Left ventricle myocardium superior (tissue), 1 donor: ENCODE measurements at regions not wholly inside any gene's neighbourhood (a gene's known extent, or its start where the extent isn't known, plus 50 kb on each side); places are given as distances from the start of the nearest gene placed in this dataset.
A peak's percentile ranks its signal among the peaks of the same experiment; 100 is the strongest.
"Not testable (repeated sequence)": the region's sequence is repeated elsewhere in the genome, so short reads cannot be mapped to it uniquely, and the experiment has no call there.

Source experiments
- ATAC-seq: fragments of 200-7000 bp; cut with Tn5 transposase; one replicate; pipeline ENCODE4 v1.9.1; 2020; ENCODE audit warnings: mild to moderate bottlenecking, moderate library complexity
- DNase-seq: peaks from one replicate; pipeline ENCODE4 v3.0.0-alpha.2; 2020
- intact Hi-C: fragments of 100-400 bp; cut with micrococcal nuclease; formaldehyde crosslinking; loops from one replicate; pipeline ENCODE4 v1.11.0; 2022
- donor health status: DM: no; HTN: yes; CAD: no; lungs with severe emphysema.

- DNase-seq (no peak), ATAC-seq (no peak)
- intact Hi-C loops = no loop called here
These were observed 182.5 kb upstream of the C11orf58 start for GRCh38 chr11:16555956-16556355.

- DNase-seq = no peak
- intact Hi-C loops = no loop called here
- no peak for ATAC-seq
These were observed 184.1 kb upstream of the C11orf58 start for GRCh38 chr11:16554361-16554760.

- intact Hi-C loops = no loop called here
- ATAC-seq (no peak), DNase-seq (no peak)
These were observed 190.6 kb upstream of the C11orf58 start for GRCh38 chr11:16547879-16548278.

- ATAC-seq = no peak
- DNase-seq = no peak
- intact Hi-C loops = no loop called here
These were observed 187.3 kb upstream of the SOX6 start for GRCh38 chr11:16543642-16544041.

- DNase-seq (no peak), ATAC-seq (no peak)
- intact Hi-C loops = no loop called here
These were observed 186.0 kb upstream of the SOX6 start for GRCh38 chr11:16542353-16542752.

GRCh38 chr11:16536513-16536912 lies 180.2 kb upstream of the SOX6 start:
- ATAC-seq (no peak), DNase-seq (no peak)
- intact Hi-C loops = no loop called here

GRCh38 chr11:16528639-16529038 lies 172.3 kb upstream of the SOX6 start:
- intact Hi-C loops = no loop called here
- peak; percentile 37 for ATAC-seq
- no peak for DNase-seq

GRCh38 chr11:16527525-16528246 lies 171.3 kb upstream of the SOX6 start:
- ATAC-seq = peak; percentile 72
- no peak for DNase-seq
- intact Hi-C loops = no loop called here

- intact Hi-C loops = no loop called here
- no peak for ATAC-seq
- no peak for DNase-seq
These were observed 170.6 kb upstream of the SOX6 start for GRCh38 chr11:16526947-16527346.

- intact Hi-C loops, DNase-seq, ATAC-seq: not testable (repeated sequence)
These were observed 164.4 kb upstream of the SOX6 start for GRCh38 chr11:16520713-16521112.

- intact Hi-C loops = no loop called here
- no peak for DNase-seq
- ATAC-seq = no peak
These were observed 156.5 kb upstream of the SOX6 start for GRCh38 chr11:16512899-16513241.

- DNase-seq (no peak), ATAC-seq (no peak)
- intact Hi-C loops = no loop called here
These were observed 156.0 kb upstream of the SOX6 start for GRCh38 chr11:16512198-16512898.

GRCh38 chr11:16511116-16512114 lies 155.1 kb upstream of the SOX6 start:
- DNase-seq (no peak), ATAC-seq (peak; percentile 28)
- intact Hi-C loops = no loop called here

- no peak for ATAC-seq
- no peak for DNase-seq
- intact Hi-C loops = no loop called here
These were observed 149.1 kb upstream of the SOX6 start for GRCh38 chr11:16505481-16505880.

GRCh38 chr11:16503891-16504290 lies 147.5 kb upstream of the SOX6 start:
- DNase-seq, intact Hi-C loops, ATAC-seq: not testable (repeated sequence)

GRCh38 chr11:16494918-16495691 lies 138.8 kb upstream of the SOX6 start:
- intact Hi-C loops = no loop called here
- no peak for DNase-seq
- peak; percentile 55 for ATAC-seq

- intact Hi-C loops = no loop called here
- DNase-seq = no peak
- ATAC-seq = no peak
These were observed 128.1 kb upstream of the SOX6 start for GRCh38 chr11:16484434-16484833.

- no peak for ATAC-seq
- DNase-seq = no peak
- intact Hi-C loops = no loop called here
These were observed 118.3 kb upstream of the SOX6 start for GRCh38 chr11:16474659-16475058.

GRCh38 chr11:16469968-16470367 lies 113.6 kb upstream of the SOX6 start:
- intact Hi-C loops = no loop called here
- no peak for ATAC-seq
- no peak for DNase-seq
